Activated CD8-positive, alpha-beta memory T cell treated with anti-CD3 and anti-CD28 coated beads, Interleukin-2, amount 10 ng/mL, durations not matched to agents 7 days and 5 days (primary cell): ENCODE measurements at regions not wholly inside any gene's neighbourhood (a gene's known extent, or its start where the extent isn't known, plus 50 kb on each side); places are given as distances from the start of the nearest gene placed in this dataset.

ENCODE experiments used
- ATAC-seq: fragments of 150-1000 bp; cut with Tn5 transposase; one replicate; pipeline ENCODE4 v1.10.0; 2021; ENCODE audit warnings: moderate library complexity
- CTCF ChIA-PET: fragments of 350-600 bp; sonication (Branson Sonifier 250); formaldehyde crosslinking; loops from one replicate; lab custom pipeline; 2021; ENCODE audit warnings: antibody characterized with exemption; lab: Charles Lee
- DNase-seq: peaks from one replicate; pipeline ENCODE4 v3.0.0-alpha.2; 2020
- H3K27ac Mint-ChIP-seq: one replicate; pipeline ENCODE4 v1.8.0; 2021; ENCODE audit warnings: mild to moderate bottlenecking, mixed read lengths
- H3K27me3 Mint-ChIP-seq: one replicate; pipeline ENCODE4 v1.8.0; 2021; ENCODE audit warnings: mixed read lengths
- H3K36me3 Mint-ChIP-seq: one replicate; pipeline ENCODE4 v1.8.0; 2021; ENCODE audit warnings: mild to moderate bottlenecking, mixed read lengths
- H3K4me1 Mint-ChIP-seq: one replicate; pipeline ENCODE4 v1.8.0; 2021; ENCODE audit warnings: mixed read lengths
- H3K4me3 Mint-ChIP-seq: one replicate; pipeline ENCODE4 v1.8.0; 2021; ENCODE audit warnings: mild to moderate bottlenecking, moderate library complexity, mixed read lengths
- H3K9me3 Mint-ChIP-seq: one replicate; pipeline ENCODE4 v1.8.0; 2022; ENCODE audit warnings: low read depth, mixed read lengths

GRCh38 chr14:101121508-101122139, 218.1 kb upstream of the RTL1 start:
- peaks cover 18% of the 10 kb centered on the region for H3K27me3 Mint-ChIP-seq
- no peaks in the 10 kb centered on the region for H3K36me3 Mint-ChIP-seq
- H3K4me3 Mint-ChIP-seq = no peak overlapping the region
- peak; percentile 19 for DNase-seq
- no peak for ATAC-seq
- no peaks in the 10 kb centered on the region for H3K9me3 Mint-ChIP-seq
- peaks cover 11% of the 10 kb centered on the region for H3K4me1 Mint-ChIP-seq
- CTCF ChIA-PET = interaction anchor here (1.2 kb wide), 1 partner anchor 478 kb away, joined by 3 read pairs; no protein-coding TSS in a partner anchor
- no peak overlapping the region for H3K27ac Mint-ChIP-seq

GRCh38 chr14:101122237-101123141, 219.0 kb upstream of the RTL1 start:
- no peak for ATAC-seq
- no peaks in the 10 kb centered on the region for H3K36me3 Mint-ChIP-seq
- no peaks in the 10 kb centered on the region for H3K9me3 Mint-ChIP-seq
- no peak overlapping the region for H3K4me3 Mint-ChIP-seq
- peak; percentile 23 for DNase-seq
- peaks cover 11% of the 10 kb centered on the region for H3K4me1 Mint-ChIP-seq
- H3K27me3 Mint-ChIP-seq = peaks cover 18% of the 10 kb centered on the region
- H3K27ac Mint-ChIP-seq = no peak overlapping the region
- CTCF ChIA-PET = no interaction called here

DNA sequence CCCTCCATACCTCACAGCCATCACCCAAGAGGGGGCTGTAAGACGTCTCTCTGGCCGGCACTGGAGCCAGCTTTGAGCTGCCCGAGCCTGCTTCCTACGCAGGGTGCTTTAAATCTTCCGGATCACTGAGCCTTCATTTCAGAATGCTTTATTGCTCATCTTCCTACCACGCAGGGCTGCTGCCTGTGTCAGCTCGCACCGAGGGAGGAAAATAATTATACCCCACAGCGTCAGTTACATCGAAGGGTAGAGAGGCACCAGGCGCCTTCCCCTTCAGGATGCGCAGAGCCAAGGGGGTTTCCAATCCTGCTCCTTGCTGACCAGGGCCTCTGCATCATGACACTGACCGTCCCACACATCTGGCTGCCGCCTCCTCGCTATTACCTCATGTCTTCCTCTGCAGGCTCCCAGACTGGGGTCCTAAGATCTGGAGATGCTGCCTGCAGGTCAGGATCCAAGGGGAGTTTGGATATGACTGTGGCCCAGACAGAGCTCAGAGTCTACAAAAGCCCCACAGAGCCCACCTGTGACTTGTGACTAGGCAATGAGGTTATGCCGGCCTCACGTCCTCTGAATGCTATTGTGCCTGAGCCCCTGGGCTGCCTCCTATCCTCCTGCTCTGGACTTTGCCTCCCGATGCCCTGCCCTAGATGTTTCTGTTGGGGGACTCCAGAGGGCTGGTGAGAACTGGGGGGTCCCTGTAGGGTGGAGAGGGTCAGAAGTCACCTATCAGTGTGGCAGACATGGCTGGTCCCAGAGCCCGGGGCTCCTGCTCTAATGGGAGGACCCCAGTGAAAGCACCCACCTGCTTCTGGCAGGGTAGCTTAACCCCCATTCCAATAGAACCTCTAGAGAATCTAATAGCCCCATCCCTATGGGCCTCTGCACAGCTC, 220.3 kb upstream of the RTL1 start:
- DNase-seq = peak; percentile 23
- no peaks in the 10 kb centered on the region for H3K36me3 Mint-ChIP-seq
- H3K4me1 Mint-ChIP-seq = peaks cover 11% of the 10 kb centered on the region
- H3K4me3 Mint-ChIP-seq = no peak overlapping the region
- no peak for ATAC-seq
- peaks cover 13% of the 10 kb centered on the region for H3K27me3 Mint-ChIP-seq
- no peak overlapping the region for H3K27ac Mint-ChIP-seq
- H3K9me3 Mint-ChIP-seq = no peaks in the 10 kb centered on the region
- CTCF ChIA-PET = interaction anchor here (0.6 kb wide), 1 partner anchor 1540 kb away, joined by 3 read pairs; no protein-coding TSS in a partner anchor

DNA sequence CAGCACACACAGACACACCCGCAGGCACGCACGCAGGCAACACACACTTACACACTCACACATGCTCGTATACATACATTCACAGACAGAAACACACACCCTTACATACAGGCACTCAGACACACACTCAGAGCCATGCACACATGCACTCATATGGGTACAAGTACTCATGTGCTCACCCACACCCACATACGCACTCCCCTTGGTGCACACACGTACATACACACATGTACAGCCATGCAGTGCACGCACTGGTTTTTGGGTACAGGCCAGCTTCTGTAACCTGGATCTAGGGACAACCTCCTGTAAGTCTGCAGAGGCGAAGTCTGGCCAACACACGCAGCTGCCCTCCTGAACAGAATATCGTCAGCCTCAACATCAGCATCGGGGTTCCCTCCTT, 221.3 kb upstream of the RTL1 start:
- Mint-ChIP-seq H3K27me3 (peaks cover 6% of the 10 kb centered on the region), H3K4me3 (no peak overlapping the region), H3K36me3 (no peaks in the 10 kb centered on the region), H3K4me1 (peaks cover 11% of the 10 kb centered on the region), H3K27ac (no peak overlapping the region), H3K9me3 (no peaks in the 10 kb centered on the region)
- CTCF ChIA-PET = no interaction called here
- no peak for ATAC-seq
- peak; percentile 12 for DNase-seq

DNA sequence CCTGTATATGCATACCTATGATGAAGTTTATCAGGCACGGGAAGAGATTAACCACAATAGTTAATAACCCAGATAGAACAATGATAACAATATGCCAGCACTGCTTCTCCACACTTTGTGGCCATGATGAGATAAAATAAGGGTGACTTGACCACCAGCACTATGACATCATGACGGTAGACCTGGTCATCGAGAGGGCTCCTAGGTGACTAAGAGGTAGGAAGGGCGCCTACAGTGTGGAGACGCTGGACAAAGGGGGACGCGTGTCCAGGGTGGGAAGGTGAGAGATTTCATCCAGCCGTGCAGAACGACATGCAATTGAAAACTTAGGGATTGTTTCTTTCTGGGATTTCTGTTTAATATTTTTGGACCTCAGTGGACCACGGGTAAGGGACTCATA, 221.8 kb upstream of the RTL1 start:
- Mint-ChIP-seq H3K4me1 (peaks cover 6% of the 10 kb centered on the region), H3K36me3 (no peaks in the 10 kb centered on the region), H3K9me3 (no peaks in the 10 kb centered on the region), H3K27me3 (peaks cover 6% of the 10 kb centered on the region), H3K4me3 (no peak overlapping the region), H3K27ac (no peak overlapping the region)
- CTCF ChIA-PET = no interaction called here
- ATAC-seq = no peak
- peak; percentile 22 for DNase-seq

- Mint-ChIP-seq H3K27ac (no peak overlapping the region), H3K36me3 (no peaks in the 10 kb centered on the region), H3K4me3 (no peak overlapping the region), H3K27me3 (peaks cover 7% of the 10 kb centered on the region), H3K4me1 (peaks cover under 1% of the 10 kb centered on the region), H3K9me3 (no peaks in the 10 kb centered on the region)
- ATAC-seq (no peak), DNase-seq (no peak)
- CTCF ChIA-PET = no interaction called here
Observed at GRCh38 chr14:101125719-101126651, 222.5 kb upstream of the RTL1 start.

DNA sequence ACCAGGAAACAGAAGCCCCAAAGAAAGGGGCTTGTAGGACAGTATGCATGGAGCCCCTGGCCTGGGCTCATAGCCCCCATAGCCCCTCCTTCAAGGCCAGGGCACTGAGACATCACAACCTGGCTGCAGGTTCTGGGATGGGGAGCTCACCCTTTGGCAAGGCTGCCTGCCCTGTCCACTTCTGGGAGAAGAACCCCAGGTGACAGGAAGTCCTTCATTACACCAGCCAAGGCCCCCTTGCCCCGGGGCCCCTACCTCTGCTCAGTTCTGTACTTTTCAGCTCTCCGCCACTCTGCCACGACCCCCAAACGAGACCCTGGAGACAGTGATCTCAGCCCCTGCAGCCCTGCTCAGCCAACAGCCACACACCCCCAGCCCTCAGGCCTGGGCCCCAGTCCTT, 223.2 kb upstream of the RTL1 start:
- DNase-seq = no peak
- CTCF ChIA-PET = no interaction called here
- H3K27me3 Mint-ChIP-seq = peaks cover 7% of the 10 kb centered on the region
- no peaks in the 10 kb centered on the region for H3K36me3 Mint-ChIP-seq
- ATAC-seq = no peak
- H3K27ac Mint-ChIP-seq = no peak overlapping the region
- H3K9me3 Mint-ChIP-seq = no peaks in the 10 kb centered on the region
- H3K4me1 Mint-ChIP-seq = no peaks in the 10 kb centered on the region
- no peak overlapping the region for H3K4me3 Mint-ChIP-seq

- Mint-ChIP-seq H3K27ac (no peak overlapping the region), H3K36me3 (no peaks in the 10 kb centered on the region), H3K4me3 (no peak overlapping the region), H3K4me1 (no peaks in the 10 kb centered on the region), H3K9me3 (no peaks in the 10 kb centered on the region), H3K27me3 (peaks cover 7% of the 10 kb centered on the region)
- DNase-seq (no peak), ATAC-seq (no peak)
- CTCF ChIA-PET = no interaction called here
Observed at GRCh38 chr14:101127224-101127623, 223.7 kb upstream of the RTL1 start.

- no peaks in the 10 kb centered on the region for H3K36me3 Mint-ChIP-seq
- CTCF ChIA-PET = no interaction called here
- no peak overlapping the region for H3K4me3 Mint-ChIP-seq
- peak; percentile 25 for DNase-seq
- H3K9me3 Mint-ChIP-seq = no peaks in the 10 kb centered on the region
- peaks cover 7% of the 10 kb centered on the region for H3K27me3 Mint-ChIP-seq
- H3K27ac Mint-ChIP-seq = no peak overlapping the region
- no peak for ATAC-seq
- no peaks in the 10 kb centered on the region for H3K4me1 Mint-ChIP-seq
Observed at GRCh38 chr14:101128478-101129321, 225.2 kb upstream of the RTL1 start.

DNA sequence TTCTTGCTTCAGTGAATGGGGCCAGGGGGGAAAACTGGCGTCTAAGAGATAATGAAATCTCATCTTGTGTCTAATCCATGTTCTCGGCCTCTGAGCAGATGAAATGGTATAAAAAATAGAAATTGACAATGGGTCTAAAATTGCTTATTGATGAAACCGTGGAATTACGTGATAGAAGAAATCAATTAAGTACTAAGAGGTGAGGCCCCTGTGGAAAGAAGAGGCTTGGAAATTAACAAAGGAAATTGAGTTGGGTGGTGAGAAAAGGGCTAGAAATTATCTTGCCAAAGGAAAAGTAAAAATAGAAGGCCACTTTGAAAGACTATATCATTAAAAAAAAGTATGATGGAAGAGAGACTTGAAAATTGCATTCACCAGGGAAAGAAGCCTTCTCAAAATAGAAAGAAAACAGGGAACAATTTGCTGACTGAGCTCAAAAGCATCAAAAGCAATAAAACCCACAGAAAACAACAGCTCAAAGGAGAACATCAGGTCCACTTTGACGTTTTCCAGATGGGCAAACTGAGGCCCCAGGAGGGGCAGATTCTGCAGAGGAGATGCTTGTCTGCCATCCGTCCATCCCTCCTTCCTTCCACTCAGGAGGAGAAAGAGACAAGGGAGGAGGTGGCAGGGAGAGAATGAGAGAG, 226.1 kb upstream of the RTL1 start:
- no peaks in the 10 kb centered on the region for H3K9me3 Mint-ChIP-seq
- peaks cover under 1% of the 10 kb centered on the region for H3K4me1 Mint-ChIP-seq
- H3K27ac Mint-ChIP-seq = no peak overlapping the region
- H3K27me3 Mint-ChIP-seq = peaks cover 10% of the 10 kb centered on the region
- H3K36me3 Mint-ChIP-seq = no peaks in the 10 kb centered on the region
- DNase-seq (no peak), ATAC-seq (no peak)
- no peak overlapping the region for H3K4me3 Mint-ChIP-seq
- CTCF ChIA-PET = no interaction called here

DNA sequence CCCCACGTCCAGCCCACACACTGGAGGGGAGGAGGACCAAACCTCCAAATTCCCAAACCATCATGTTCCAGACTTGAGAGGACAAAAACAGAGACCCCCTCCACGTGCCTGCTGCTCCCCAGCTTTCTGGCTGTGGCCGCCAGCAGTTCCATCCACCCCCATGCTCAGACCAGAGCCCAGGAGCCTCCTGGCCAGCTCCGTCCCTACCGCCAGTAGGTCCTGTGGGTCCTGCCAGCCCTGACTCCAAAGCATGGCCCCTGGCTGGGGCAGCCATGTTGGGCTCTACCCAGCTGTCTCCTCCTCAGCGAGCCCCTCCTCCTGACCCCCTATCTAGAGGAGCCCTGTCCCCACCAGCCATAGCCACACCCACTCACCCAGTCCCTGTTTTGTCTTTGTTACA, 227.3 kb upstream of the RTL1 start:
- peak; percentile 36 for DNase-seq
- ATAC-seq = no peak
- no peaks in the 10 kb centered on the region for H3K36me3 Mint-ChIP-seq
- H3K4me3 Mint-ChIP-seq = no peak overlapping the region
- CTCF ChIA-PET = no interaction called here
- H3K9me3 Mint-ChIP-seq = no peaks in the 10 kb centered on the region
- peaks cover 11% of the 10 kb centered on the region for H3K27me3 Mint-ChIP-seq
- H3K4me1 Mint-ChIP-seq = peaks cover 3% of the 10 kb centered on the region
- no peak overlapping the region for H3K27ac Mint-ChIP-seq
